ENCODE measurements at regions not wholly inside any gene's neighbourhood (a gene's known extent, or its start where the extent isn't known, plus 50 kb on each side); places are given as distances from the start of the nearest gene placed in this dataset.

DNA sequence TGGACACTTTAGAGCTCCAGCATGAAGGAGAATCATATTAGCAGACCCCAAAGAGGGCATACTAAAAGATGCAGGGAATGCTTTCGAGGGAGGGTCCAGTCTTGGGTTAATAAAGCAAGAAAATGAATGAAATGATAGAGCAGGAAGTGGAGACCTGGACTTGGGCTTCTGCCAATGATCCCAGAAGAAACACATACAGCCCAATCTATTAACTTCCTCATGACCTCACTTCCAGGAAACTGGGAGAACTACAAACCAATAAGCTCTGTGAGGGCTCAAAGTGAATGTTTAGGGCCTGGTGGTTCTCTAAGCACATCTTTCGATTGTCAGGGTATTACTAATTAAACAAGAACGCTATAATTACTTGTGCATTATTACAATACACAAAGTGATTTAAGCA is 53.6 kb upstream of the SSX2IP start:
- ATAC-seq (ENCODE audit: low read depth in 2 of 2) (no peak), DNase-seq (no peak)
- H3K27ac Mint-ChIP-seq = no peak overlapping the region
- H3K27me3 Mint-ChIP-seq = no peaks in the 10 kb centered on the region
- no peaks in the 10 kb centered on the region for H3K36me3 Mint-ChIP-seq
- no peak overlapping the region for H3K4me3 Mint-ChIP-seq
- H3K4me1 Mint-ChIP-seq = no peaks in the 10 kb centered on the region
- no peaks in the 10 kb centered on the region for H3K9me3 Mint-ChIP-seq

DNA sequence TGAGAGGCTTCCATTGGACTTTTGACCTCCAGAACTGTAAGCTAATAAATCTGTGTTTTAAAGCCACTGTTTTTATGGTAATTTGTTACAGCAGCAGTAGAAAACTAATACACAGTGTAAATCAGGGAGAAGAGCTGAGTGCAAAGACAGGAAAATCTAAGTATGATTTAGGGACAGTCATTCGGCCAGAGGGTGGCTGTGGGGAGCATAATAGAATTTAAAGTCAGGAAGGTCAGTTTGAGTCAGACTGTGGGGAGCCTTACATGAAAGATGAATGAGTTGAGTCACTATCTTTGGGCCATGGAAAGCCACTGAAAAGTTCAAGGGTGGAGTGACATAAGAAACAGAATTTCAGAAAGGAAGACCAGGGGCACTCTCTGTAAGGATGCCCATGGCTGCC is 52.4 kb upstream of the SSX2IP start:
- DNase-seq (no peak), ATAC-seq (ENCODE audit: low read depth in 2 of 2) (no peak)
- H3K9me3 Mint-ChIP-seq = no peaks in the 10 kb centered on the region
- no peaks in the 10 kb centered on the region for H3K36me3 Mint-ChIP-seq
- H3K4me1 Mint-ChIP-seq = no peaks in the 10 kb centered on the region
- no peak overlapping the region for H3K4me3 Mint-ChIP-seq
- H3K27ac Mint-ChIP-seq = no peak overlapping the region
- H3K27me3 Mint-ChIP-seq = peaks cover 5 to 6% (median 5%) of the 10 kb centered on the region in 3 donors

DNA sequence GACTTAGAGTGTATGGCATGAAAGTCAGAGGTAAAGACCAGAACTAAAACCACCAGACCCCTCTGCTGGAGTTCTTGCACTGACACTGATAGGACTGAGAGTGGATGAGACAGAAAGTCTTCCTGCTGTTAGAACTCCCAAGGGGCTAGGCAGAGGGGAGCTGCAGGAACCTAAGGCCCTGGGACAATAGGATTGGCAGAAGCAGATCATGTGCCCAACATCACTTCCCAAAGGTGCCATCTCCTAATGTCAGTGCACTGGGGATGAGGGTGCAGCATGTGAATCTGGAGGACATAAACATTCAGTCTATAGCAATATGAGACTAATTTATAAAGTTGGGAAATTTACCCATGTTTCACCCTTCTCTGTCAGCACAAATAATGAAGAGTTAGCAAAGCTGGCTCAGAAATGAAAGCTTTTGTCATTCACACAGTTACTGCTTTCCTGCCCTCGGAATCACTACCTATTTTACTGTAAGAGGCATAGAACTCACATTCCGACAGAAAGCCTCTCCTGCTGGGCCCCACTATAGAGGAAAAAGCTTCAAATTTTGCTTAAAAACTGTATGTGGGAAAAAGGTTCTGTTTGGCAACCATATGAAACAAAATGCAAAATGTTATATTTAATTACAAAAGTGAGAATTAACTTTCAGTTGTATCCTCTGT is 49.9 kb upstream of the SSX2IP start:
- ATAC-seq (ENCODE audit: low read depth in 2 of 2) (no peak), DNase-seq (no peak)
- Mint-ChIP-seq H3K4me3 (no peak overlapping the region), H3K27me3 (peaks cover 5 to 21% (median 9%) of the 10 kb centered on the region in 3 donors), H3K36me3 (no peaks in the 10 kb centered on the region), H3K4me1 (no peaks in the 10 kb centered on the region), H3K9me3 (no peaks in the 10 kb centered on the region), H3K27ac (no peak overlapping the region)
